OCI-LY7 (cell line): ENCODE measurements at regions not wholly inside any gene's neighbourhood (a gene's known extent, or its start where the extent isn't known, plus 50 kb on each side); places are given as distances from the start of the nearest gene placed in this dataset.

Source experiments
- BruUV-seq: library from RNA; stranded (reverse); fragments of 400-500 nt; replicated peaks from 2 replicates; lab custom pipeline; 2021; lab: Mats Ljungman, UMichigan
- CTCF ChIA-PET: fragments of 300-600 bp; sonication (Branson Sonifier 250); formaldehyde crosslinking; loops from one replicate; lab custom pipeline; 2022; ENCODE audit warnings: antibody characterized with exemption; ENCODE audit not compliant: unreplicated experiment; lab: Charles Lee
- POLR2A ChIA-PET: fragments of 300-600 bp; sonication (Branson Sonifier 250); formaldehyde crosslinking; loops from one replicate; lab custom pipeline; 2022; ENCODE audit warnings: antibody characterized with exemption; lab: Charles Lee
- DNase-seq: peaks from one replicate; pipeline ENCODE4 v3.0.0-alpha.2; 2015; ENCODE audit warnings: low spot score
- H2AFZ ChIP-seq: fragments of 200-600 bp; sonication (generic), shearing (Covaris generic); 2 replicates; pipeline ENCODE4 v1.6.1; 2014; ENCODE audit warnings: mild to moderate bottlenecking, antibody characterized with exemption, low read length, moderate library complexity
- H3K27ac ChIP-seq: fragments of 200-600 bp; sonication (generic); 2 replicates; pipeline ENCODE4 v1.5.1; 2014; ENCODE audit warnings: mixed run types, low read depth, mild to moderate bottlenecking, moderate library complexity, low read length, inconsistent platforms; ENCODE audit not compliant: poor library complexity, severe bottlenecking
- H3K36me3 ChIP-seq: fragments of 200-600 bp; sonication (generic); 2 replicates; pipeline ENCODE4 v1.6.1; 2014; ENCODE audit warnings: mild to moderate bottlenecking, antibody characterized with exemption, low read length, moderate library complexity, mixed read lengths; ENCODE audit not compliant: insufficient read depth
- H3K4me1 ChIP-seq: fragments of 200-600 bp; sonication (generic); 2 replicates; pipeline ENCODE4 v1.5.1; 2014; ENCODE audit warnings: mild to moderate bottlenecking, low read length; ENCODE audit not compliant: insufficient read depth, poor library complexity, severe bottlenecking
- H3K4me2 ChIP-seq: fragments of 200-600 bp; sonication (generic); 2 replicates; pipeline ENCODE4 v1.6.1; 2014; ENCODE audit warnings: mild to moderate bottlenecking, low read length
- H3K4me3 ChIP-seq: fragments of 200-600 bp; sonication (generic); 2 replicates; pipeline ENCODE4 v1.5.1; 2014; ENCODE audit warnings: mild to moderate bottlenecking, low read depth, low read length; ENCODE audit not compliant: poor library complexity, severe bottlenecking
- H3K79me2 ChIP-seq: fragments of 200-600 bp; sonication (generic); 2 replicates; pipeline ENCODE4 v1.6.1; 2016; ENCODE audit warnings: low read depth, mild to moderate bottlenecking, low read length, moderate library complexity, mixed read lengths; ENCODE audit not compliant: insufficient read depth
- H3K9me2 ChIP-seq: fragments of 200-600 bp; sonication (generic); 2 replicates; pipeline ENCODE4 v1.6.1; 2016; ENCODE audit warnings: mild to moderate bottlenecking, low read length, mixed read lengths; ENCODE audit not compliant: insufficient read depth
- H3K9me3 ChIP-seq: fragments of 200-600 bp; sonication (generic); 2 replicates; pipeline ENCODE4 v1.6.1; 2014; ENCODE audit warnings: mild to moderate bottlenecking, mixed run types, low read length, mixed read lengths
- H4K20me1 ChIP-seq: fragments of 200-600 bp; sonication (generic); 2 replicates; pipeline ENCODE4 v1.6.1; 2014; ENCODE audit warnings: mild to moderate bottlenecking, antibody characterized with exemption, low read length, moderate library complexity, mixed read lengths; ENCODE audit not compliant: insufficient read depth
- CTCF ChIP-seq: fragments of 200-600 bp; sonication (generic); conservative IDR thresholded peaks from 2 replicates; pipeline ENCODE4 v1.5.1; 2014; ENCODE audit warnings: mild to moderate bottlenecking, antibody characterized with exemption, low read length, moderate library complexity, mixed read lengths
- EZH2phosphoT487 ChIP-seq: fragments of 200-600 bp; sonication (generic); IDR thresholded peaks from 2 replicates; pipeline ENCODE4 v1.6.1; 2018; ENCODE audit warnings: low read depth, borderline replicate concordance, mild to moderate bottlenecking, mixed run types, antibody characterized with exemption, low read length, moderate library complexity, mixed read lengths
- intact Hi-C: fragments of 100-400 bp; cut with micrococcal nuclease; formaldehyde crosslinking; loops from one replicate; pipeline ENCODE4 v1.10.0; 2022; ENCODE audit not compliant: unreplicated experiment

GRCh38 chr2:16058747-16059358 is 118.5 kb downstream of the MYCN start:
- no peak for DNase-seq
- POLR2A ChIA-PET: no interaction called here
- H3K79me2 ChIP-seq: no peaks in the 10 kb centered on the region
- 0 out of 2 replicates have a peak, but pooled peaks cover 7% of the 10 kb centered on the region for H3K9me3 ChIP-seq
- no peaks in the 10 kb centered on the region for H4K20me1 ChIP-seq
- no peaks in the 10 kb centered on the region for H3K9me2 ChIP-seq
- H3K4me1 ChIP-seq: no peaks in the 10 kb centered on the region
- no peak overlapping the region for H3K4me3 ChIP-seq
- H3K36me3 ChIP-seq: no peaks in the 10 kb centered on the region
- intact Hi-C loops: no loop called here
- H3K4me2 ChIP-seq: no peak overlapping the region
- no peak for TF ChIP-seq EZH2phosphoT487
- TF ChIP-seq CTCF: no peak
- CTCF ChIA-PET: no interaction called here
- BruUV-seq: no TSS peak
- H2AFZ ChIP-seq: no peak overlapping the region
- no peak overlapping the region for H3K27ac ChIP-seq

DNA sequence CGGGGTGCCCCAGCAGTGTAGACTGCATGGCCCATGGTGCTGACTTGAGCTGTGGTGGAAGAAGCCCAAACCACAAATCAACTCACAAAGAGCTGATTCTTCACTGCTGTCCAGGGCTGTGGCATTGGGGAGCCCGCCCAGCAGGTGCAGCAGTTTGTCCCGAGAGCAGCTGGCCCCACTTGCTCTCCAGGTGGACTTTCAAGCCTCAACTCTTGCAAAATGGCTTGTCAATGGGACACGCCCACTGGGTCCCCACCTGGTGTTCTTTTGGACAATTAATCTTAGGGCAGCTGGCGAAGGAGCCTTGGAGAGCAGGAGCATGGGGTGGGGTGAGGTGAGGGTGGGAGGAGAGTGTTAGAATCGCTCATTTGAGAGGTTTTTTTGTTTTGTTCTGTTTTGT is 117.9 kb downstream of the MYCN start:
- TF ChIP-seq CTCF (no peak), EZH2phosphoT487 (no peak)
- H3K36me3 ChIP-seq: no peaks in the 10 kb centered on the region
- no peaks in the 10 kb centered on the region for H4K20me1 ChIP-seq
- H3K9me3 ChIP-seq: 0 out of 2 replicates have a peak, but pooled peaks cover 7% of the 10 kb centered on the region
- H3K27ac ChIP-seq: no peak overlapping the region
- H3K4me2 ChIP-seq: no peak overlapping the region
- no peak overlapping the region for H2AFZ ChIP-seq
- no TSS peak for BruUV-seq
- no peaks in the 10 kb centered on the region for H3K9me2 ChIP-seq
- CTCF ChIA-PET: no interaction called here
- DNase-seq: no peak
- no peaks in the 10 kb centered on the region for H3K4me1 ChIP-seq
- intact Hi-C loops: no loop called here
- no peak overlapping the region for H3K4me3 ChIP-seq
- no peaks in the 10 kb centered on the region for H3K79me2 ChIP-seq
- POLR2A ChIA-PET: no interaction called here

GRCh38 chr2:16057661-16058060 is 117.3 kb downstream of the MYCN start:
- H2AFZ ChIP-seq: no peak overlapping the region
- no peak overlapping the region for H3K27ac ChIP-seq
- ChIA-PET CTCF (no interaction called here), POLR2A (no interaction called here)
- no peaks in the 10 kb centered on the region for H3K79me2 ChIP-seq
- no peak overlapping the region for H3K4me2 ChIP-seq
- no peaks in the 10 kb centered on the region for H4K20me1 ChIP-seq
- H3K9me3 ChIP-seq: 0 out of 2 replicates have a peak, but pooled peaks cover 1% of the 10 kb centered on the region
- no TSS peak for BruUV-seq
- intact Hi-C loops: no loop called here
- TF ChIP-seq CTCF (no peak), EZH2phosphoT487 (no peak)
- H3K36me3 ChIP-seq: no peaks in the 10 kb centered on the region
- no peaks in the 10 kb centered on the region for H3K9me2 ChIP-seq
- H3K4me1 ChIP-seq: no peaks in the 10 kb centered on the region
- DNase-seq: no peak
- no peak overlapping the region for H3K4me3 ChIP-seq
